Activated effector memory CD4-positive, alpha-beta T cell treated with Interleukin-2 at 50 U/mL for 16 hours (primary cell): ENCODE measurements at regions not wholly inside any gene's neighbourhood (a gene's known extent, or its start where the extent isn't known, plus 50 kb on each side); places are given as distances from the start of the nearest gene placed in this dataset.
"Not testable (repeated sequence)": the region's sequence is repeated elsewhere in the genome, so short reads cannot be mapped to it uniquely, and the experiment has no call there.

Source experiments
- DNase-seq: peaks from one replicate; pipeline ENCODE4 v3.0.0-alpha.2; 2020

DNA sequence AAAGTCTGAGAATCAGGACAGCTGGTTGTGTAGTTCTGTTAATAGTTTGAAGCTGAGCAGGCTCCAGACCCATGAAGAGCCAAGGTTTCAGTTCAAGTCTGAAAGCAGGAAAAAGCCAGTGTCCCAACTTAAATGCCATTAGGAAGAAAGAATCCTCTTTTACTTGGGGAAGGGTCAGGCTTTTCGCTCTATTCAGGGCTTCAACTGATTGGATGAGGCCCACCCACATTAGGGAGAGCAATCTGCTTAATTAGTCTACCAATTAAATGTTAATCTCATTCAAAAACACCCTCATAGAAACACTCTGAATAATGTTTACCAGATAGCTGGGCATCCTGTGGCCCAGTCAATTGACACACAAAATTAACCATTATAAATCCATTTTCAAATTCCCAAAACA lies 462.2 kb downstream of the EPM2A start:
- no peak for DNase-seq

DNA sequence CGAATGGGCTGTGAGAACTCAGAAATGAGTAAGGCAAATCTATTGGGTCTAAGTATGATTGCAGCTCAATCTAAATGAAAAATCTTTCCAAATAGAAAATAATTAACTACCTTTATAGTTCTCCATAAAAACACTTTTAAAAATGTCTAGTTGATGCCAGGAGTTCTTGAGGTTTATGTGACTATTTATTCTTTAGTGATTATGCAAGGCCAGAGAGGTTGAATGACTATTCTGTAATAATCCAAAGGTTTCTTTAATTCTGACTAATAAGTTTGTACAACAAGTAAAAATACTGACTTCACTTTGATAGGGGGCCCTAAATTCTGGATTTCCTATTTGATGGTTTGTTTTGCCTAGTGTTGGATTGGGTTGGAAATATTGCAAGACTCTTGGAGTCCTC lies 461.2 kb downstream of the EPM2A start:
- DNase-seq = no peak

DNA sequence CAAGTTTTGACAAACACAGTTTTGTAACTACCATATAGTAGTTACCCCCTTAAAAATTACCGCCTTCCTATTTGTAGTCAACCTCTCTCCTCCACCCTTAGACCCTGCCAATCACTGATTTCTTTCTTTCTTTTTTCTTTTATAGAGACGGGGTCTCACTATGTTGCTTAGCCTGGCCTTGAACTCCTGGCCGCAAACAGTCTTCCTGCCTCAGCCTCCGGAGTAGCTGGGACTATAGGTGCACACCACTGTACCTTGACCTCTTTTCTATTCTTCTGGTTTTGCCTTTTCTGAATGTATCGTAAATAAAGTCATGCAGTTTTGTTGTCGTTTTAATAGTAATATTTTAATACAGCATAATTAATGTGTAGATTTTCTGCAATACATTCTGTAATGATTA lies 460.3 kb downstream of the EPM2A start:
- DNase-seq = no peak

DNA sequence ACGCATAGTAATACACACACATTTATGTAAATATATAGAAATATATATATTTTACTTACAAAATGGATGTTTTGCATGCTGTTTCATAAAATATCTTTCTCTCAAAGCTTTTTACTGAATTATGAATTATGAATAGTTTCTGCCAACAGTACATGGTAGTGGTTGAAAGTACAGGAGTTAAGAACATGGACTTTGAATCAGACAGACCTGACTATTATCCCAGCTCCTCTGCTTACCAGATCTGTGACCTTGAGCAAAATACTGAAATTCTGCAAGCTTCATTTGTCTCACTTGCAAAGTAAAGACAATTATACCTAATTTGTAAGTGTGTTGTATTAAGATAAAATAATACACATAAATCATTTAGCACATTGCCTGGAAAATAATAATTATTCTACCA lies 459.5 kb downstream of the EPM2A start:
- DNase-seq = no peak

DNA sequence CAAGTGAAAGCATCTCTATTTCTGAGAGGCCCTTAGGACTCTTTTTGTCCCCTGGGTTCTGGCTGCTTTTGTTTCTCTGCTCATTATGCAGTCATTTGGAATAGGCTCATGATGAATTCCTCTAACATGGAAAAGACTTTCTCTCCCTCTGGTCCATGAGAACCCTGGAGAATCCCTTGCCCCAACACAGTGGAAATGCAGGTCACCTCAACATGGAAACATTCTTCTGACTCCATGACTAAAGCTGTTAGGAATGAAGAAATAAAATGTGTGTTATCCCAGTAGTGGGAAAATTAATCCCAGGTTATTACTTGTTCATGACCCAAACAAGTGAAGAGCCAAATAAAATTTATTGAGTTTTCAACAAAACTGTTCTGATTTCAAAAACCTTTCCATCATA lies 458.6 kb downstream of the EPM2A start:
- DNase-seq = no peak

DNA sequence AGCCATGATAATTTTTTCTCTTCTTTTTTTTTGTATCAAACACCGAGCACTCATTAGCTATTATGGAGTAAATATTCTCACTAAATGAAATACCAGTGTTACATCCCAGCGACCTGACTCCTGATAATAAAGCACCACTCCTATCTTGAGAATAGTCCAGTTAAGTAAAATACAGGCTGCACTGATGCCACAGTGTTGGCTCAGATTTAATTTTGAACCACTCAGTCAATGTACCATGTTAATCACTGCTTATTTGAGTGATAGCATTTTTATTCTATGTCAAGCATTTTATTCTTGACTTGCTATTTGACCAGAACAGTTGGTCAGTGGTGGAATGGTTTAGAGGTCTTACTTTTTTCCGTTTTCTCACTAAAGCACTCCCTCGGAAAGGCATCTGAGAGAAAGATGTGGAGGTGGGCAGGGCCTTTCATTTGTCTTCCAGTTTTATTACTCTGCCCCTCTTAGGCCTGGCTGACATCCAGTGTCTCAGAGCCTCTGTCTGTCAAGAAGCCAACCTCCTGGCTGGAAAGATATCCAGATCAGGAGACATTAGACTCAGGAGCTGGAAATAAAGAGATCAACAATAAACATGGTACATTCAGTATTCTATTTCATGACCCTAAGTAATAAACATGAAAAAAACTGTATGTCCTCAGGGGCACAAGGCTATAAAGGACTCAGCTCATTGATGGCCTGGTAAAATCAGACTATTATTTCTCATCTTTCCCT lies 457.8 kb downstream of the EPM2A start:
- DNase-seq = no peak

DNA sequence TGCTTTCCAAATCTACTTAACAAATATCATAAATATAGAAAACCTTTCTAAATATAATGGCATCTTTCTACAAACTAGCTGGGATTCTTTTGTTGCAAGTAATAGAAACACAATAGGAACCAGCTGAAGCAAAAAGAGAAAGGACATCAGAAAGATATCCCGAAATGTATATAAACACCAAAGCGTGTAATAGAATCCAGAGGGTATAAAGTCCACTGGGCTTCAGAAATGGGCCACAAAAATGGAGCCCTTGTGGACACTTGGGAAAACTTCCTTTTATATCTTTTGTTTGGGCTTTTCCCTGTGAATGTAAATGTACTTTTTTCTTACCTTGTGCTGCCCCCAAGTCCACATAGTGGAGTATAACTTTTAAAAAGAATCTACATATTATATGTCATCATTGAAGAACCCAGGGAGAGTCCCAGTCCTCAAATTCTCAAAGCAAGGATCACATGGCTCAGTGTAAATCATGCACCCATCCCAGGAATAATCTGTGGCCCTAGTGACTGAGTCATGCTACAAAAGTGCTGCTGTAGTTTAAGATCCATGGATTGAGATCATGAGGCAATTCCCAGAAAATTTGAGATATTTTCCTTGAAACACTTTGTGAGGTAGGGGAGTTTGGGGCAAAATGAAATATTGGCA lies 457.0 kb downstream of the EPM2A start:
- DNase-seq = no peak

DNA sequence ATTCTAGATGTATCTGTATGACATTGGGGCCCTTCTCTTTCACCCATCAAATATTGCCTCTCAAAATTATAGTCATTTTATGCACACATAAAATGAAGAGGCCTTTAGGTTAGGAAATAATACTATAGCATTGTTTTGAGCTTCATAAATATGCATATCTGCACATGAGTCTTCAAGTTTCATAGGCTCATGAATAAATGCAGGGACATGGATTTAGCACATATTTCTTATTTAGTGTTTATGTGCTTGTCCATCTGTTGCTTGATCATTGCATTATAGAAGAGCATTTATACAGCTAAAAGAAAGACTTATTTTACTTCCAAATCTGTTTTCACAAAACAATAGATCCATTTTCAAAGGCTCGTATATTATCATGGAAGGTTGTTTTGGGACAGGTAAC lies 455.8 kb downstream of the EPM2A start:
- DNase-seq = no peak

DNA sequence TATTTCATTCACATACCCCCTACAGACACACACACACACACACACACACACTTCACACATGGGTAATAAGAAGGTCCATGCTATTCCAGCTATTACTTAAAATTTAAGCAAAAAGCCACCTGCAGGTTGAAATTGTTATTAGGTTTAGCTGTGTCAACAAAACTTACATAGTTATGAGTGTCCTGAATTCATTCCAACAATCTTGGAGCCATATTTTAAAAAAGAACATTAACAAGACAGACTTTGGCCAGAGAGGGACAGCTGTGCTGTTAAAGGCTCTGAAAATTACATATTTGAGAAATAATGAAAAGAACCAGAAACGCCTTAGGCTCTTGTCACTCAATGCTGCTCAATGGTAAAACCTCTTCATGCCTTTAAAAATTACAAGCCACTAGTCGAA lies 455.3 kb downstream of the EPM2A start:
- no peak for DNase-seq

DNA sequence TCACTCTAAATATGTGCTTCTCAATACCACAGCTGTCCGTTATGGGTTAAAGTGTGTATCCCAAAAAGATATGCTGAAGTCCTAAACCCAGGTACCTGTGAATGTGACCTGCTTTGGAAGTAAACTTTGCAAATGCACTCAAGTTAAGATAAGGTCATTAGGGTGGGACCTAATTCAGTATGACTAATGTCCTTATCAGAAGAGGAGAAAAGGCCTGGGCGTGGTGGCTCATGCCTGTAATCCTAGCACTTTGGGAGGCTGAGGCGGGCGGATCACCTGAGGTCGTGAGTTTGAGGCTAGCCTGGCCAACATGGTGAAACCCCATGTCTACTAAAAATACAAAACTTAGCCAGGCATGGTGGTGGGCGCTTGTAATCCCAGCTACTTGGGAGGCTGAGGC lies 452.1 kb downstream of the EPM2A start:
- DNase-seq = not testable (repeated sequence)

DNA sequence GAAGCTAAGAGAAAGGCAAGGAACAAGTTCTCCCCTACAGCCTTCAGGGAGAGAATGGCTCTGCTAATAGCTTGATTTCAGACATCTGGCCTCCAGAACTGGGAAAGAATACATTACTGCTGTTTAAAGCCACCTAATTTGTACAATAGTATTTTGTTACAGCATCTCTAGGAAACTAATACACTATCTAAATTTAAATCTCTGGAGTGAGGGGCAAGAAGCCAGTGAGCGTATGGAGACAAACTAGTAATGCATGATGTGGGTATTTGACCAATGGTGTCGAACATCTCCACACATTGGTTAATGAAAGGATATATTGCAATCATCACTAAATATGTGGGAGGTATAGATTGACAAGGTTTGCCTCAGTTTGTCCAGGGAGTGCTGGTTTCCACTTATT lies 451.5 kb downstream of the EPM2A start:
- no peak for DNase-seq

DNA sequence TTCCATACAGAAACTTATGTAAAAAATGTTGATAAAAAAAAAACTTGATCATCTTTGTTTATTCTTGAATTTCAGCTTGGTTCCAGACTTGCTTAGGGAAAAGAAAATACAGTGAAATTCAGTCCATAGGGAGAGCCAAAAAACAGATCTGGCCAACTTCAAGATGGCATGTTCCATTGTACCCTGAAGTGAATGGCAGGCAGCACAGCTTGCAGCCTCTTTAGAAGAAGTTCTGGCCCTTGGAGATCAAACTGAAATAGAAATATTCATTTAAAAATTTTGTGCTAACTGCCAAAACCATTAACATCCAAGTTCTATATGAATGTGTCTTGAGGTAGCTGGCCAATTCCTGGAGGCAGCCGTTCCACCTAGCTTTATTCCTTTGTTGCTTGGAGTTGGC lies 448.4 kb downstream of the EPM2A start:
- DNase-seq = no peak

DNA sequence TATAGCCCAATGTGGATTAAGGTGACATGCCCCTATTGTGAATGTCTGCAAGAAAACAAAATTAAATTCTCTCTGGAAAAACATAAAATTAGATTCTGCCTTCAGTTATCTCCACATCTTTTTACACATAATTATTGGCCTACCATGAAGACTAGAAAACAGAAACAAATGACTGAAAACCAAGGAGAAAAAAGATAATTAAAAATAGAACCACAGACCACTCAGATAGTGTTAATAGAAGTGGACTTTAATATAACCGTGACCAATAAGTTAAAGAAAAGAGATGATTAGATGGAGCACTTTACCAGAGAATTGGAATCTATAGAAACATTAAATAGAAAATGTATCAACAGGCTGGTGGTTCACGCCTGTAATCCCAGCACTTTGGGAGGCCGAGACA lies 445.7 kb downstream of the EPM2A start:
- DNase-seq = no peak

DNA sequence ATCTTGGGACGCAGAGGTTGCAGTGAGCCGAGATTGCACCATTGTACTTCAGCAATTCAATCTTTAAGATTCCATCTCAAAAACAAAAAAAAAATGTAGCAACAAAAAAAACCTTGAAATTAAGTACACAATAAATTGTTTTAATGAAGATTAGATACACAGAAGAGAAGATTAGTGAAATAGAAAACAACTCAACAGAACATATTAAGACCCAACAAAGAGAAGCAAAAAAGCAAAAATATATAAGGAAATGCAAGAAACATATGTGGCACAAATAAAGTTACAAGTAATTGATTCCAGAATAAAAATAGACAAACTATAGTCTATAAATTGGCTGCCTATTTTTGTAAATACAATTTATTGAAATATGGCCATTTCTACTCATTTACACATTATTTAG lies 445.2 kb downstream of the EPM2A start:
- DNase-seq = no peak

DNA sequence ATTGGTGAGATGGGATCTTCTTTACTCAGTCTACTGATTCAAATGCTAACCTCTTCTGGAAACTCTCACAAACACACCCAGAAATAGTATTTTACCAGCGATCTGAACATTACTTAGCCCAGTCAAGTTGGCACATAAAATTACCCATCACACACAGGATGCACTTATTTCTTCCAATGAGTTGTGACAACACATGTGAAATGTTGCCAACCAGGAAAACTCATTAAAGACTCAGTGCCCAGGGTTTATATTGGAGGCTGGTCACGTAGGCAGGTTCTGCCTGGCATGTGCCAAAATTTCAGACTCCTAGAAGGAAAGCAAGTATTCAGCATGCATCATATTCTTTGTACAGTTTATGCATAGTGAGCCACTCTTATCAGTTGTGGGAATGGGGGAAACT lies 443.3 kb downstream of the EPM2A start:
- no peak for DNase-seq

DNA sequence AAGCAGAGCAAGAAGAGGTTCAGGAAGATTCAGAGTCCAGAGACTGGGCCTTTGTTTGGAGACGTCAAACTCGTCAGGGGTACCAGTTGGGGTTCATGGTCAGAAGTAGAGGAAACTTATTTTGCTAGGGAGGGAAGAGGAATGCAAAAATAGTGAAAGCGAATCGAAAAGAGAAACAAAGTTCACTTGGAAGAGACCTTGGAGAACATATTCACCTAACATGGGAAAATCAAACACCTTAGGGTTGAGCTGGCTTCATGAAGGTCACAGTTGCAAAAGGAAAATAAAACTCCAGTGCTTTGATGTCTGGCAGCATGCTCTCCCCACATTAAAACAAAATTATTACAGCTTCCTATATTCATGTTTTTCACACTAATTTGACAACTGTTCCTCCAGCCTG lies 440.4 kb downstream of the EPM2A start:
- DNase-seq = no peak

DNA sequence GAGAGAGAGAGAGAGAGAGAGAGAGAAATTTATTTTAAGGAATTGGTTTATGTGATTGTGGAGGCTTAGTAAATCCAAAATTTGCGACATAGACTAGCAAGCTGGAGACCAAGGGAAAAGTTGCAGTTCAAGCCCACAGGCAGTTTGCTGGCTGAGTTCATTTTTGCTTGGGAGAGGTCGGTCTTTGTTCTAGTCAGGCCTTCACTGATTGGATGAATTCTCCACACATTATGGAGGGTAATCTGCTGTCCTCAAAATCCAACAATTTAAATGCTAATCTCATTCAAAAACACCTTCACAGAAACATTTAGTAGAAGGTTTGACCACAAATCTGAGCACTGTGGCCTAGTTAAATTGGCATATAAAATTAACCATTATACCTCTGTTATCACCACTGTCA lies 439.6 kb downstream of the EPM2A start:
- DNase-seq = no peak

DNA sequence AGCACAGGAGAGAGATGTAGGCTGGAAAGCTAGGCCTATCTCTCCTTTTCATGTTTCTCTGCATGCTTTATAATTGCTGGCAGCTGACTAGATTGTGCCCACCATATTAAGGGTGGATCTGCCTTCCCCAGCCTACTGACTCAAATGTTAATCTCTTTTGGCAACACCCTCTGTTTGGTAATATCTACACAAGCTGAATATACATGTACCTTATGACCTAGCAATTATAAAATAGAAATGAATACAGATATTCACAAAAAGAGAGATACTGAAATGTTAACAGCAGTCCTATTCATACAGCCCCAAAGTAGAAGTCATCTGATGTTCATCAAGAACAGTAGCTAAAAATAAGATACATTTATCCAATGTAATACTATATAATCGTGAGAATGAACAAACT lies 429.6 kb downstream of the EPM2A start:
- DNase-seq = no peak

DNA sequence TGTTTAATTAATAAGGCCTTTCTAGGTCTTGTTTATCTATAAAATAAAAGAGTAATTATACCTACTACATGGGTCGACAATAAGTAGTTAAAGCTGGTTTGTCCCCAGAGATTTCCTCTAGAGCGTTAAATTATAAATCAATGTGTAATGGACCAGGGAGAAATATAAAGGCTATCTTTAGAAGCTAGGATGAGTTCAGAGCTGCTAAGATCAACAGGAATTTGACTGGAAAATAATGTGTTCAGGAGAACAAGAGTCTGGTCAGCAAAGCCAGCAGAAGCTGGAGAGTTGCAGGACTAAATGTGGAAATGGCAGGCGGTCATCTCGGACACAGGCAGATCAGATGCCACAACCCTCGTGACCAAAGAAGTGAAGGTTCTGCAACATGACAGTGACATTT lies 428.8 kb downstream of the EPM2A start:
- no peak for DNase-seq

DNA sequence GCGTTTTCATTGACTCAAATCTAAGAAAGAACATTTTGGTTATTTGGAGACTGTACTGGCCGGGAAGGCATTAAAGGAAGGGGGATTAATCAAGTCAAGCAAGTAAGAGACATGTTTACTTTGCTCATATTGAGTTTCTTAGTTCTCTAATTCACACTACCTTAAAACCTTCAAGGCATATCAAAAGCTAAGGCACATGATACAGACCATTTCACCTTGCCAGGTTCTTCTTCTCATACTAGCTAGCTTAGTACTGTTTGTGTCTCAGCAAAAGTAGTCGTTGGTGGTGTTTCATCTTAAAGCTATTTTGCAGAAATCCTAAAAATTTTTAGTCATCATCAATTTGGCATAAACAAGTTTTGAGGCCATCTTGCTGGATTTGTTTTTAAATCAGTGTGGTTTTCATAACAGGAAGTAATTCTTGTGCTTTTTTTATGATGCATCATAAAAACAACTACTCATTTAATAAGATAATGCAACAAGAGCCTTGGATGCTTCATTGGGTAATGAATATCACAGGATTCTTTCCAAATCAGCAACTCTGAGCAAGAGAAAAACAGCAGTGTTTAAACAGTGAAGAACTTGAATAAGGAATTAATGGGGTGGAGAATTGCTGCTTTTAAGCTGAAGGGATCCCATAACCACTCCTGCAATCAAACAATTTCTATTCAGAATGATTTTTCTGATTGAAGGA lies 425.3 kb downstream of the EPM2A start:
- no peak for DNase-seq

DNA sequence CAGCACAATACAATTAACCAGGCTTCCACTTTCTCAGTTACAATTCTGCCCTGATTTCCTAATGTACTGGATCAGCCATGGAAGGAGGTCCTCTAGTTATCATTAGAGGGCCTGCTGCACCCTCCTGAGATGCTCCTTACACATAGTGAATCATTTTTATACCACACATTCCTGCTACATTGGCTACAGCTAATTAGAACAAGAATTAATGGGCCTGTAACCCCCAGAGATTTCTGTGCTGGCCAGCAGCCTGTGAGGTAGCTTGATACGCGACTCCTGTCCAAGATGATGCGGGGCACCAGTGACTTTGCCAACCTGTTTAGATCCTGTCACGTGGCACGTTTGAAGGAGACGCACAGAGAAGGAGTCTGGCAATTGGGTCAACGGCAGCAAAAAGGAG lies 422.8 kb downstream of the EPM2A start:
- no peak for DNase-seq

DNA sequence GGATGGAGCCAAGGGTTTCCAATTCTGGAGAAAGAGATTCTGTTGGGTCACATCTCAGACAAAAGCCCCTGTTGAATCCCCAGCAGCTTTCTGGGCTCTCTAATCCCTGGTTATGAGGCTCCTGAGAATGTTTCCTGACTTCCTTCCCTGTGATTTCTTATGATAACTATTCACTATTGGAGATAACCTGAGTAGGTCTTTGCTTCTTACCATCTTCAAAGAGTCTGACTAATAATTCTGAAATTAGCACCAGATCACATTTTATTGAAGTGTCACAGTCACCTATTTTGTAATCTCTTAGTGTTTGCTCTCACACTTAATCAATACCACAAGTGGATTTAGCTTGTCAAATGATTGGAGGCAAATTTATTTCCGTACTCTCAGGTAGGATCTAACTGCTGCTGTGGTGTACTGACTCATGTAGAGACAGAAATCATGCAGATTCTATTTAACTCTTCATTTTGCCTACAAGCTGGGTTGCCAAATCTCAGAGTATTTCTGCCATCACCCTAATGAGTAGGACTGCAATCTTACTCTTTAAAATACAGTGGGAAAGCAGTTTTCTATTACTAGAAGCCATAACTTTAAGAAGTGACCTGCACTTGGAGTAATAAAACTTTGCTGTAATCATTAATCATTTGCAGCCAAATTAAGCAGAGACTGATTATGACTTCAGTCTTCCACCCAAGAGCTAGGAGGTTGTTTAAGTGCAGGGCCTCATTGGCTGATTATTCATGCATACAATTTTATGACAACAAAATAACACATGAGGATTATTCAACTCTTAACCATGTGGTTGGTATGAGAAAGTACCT lies 422.1 kb downstream of the EPM2A start:
- DNase-seq = no peak

DNA sequence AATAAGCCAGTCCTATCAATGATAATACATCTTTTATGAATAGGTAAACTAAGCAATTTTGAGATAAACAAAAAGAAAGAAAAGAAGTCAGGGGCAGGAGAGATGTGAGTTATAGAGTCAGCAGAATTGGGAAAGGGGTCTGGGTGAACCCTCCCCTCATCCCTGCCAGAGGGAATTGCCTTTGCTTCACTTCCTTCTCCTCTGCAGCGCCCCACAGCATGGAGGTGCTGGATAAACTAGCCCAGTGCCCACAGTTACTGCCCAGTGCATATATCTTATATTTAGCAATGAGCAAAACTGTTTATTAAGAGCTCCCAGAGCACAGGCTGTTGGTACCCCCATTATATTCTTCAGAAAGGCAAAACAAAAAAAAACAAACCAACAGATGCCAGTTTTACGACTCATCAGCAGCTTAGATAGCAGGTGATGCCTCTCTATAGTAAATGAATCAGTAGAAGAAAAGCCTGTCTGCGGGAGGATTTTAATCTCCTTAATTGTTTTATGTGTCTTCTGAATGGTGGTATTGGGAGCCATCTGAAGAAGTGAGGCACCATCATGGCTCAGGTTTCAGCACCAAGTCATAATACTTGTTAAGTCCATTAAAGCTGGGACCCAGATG lies 419.2 kb downstream of the EPM2A start:
- DNase-seq = no peak
